Kidney (tissue), 13 donors: ENCODE measurements at regions not wholly inside any gene's neighbourhood (a gene's known extent, or its start where the extent isn't known, plus 50 kb on each side); places are given as distances from the start of the nearest gene placed in this dataset.

Experiments used
- DNase-seq, 5 donors: peaks; one replicate each; pipeline ENCODE4 v3.0.0-alpha.2; 2013 to 2020
- FAIRE-seq: peaks from 2 replicates; lab custom pipeline; 2012; peaks lifted over from hg19 to GRCh38; lab: Jason Lieb, UNC
- H3K27ac ChIP-seq, 2 donors: one replicate each; pipeline ENCODE4 v1.7.0; 2013; ENCODE audit warnings: low read depth in 2 of 2, low read length in 2 of 2, inconsistent platforms in 1 of 2
- H3K27me3 ChIP-seq: one replicate; pipeline ENCODE4 v1.7.1; 2013; ENCODE audit warnings: low read length, inconsistent platforms; ENCODE audit not compliant: control insufficient read depth, insufficient read depth
- H3K36me3 ChIP-seq, 3 donors: one replicate each; pipeline versions ENCODE4 v1.7.0 to v1.7.1; 2013; ENCODE audit warnings: low read length in 3 of 3, control low read depth in 1 of 3, inconsistent platforms in 1 of 3; ENCODE audit not compliant: insufficient read depth in 3 of 3, control insufficient read depth in 2 of 3
- H3K4me1 ChIP-seq, 3 donors: one replicate each; pipeline versions ENCODE4 v1.7.0 to v1.7.1; 2013; ENCODE audit warnings: low read length in 3 of 3, inconsistent platforms in 1 of 3, low read depth in 1 of 3; ENCODE audit not compliant: control insufficient read depth in 2 of 3, insufficient read depth in 2 of 3
- H3K4me3 ChIP-seq, 3 donors: one replicate each; pipeline versions ENCODE4 v1.7.0 to v1.8.1; 2013; ENCODE audit warnings: low read length in 3 of 3, control low read depth in 1 of 3, inconsistent platforms in 1 of 3
- H3K9ac ChIP-seq, 3 donors: one replicate each; pipeline versions ENCODE4 v1.7.0 to v1.7.1; 2013; ENCODE audit warnings: low read length in 3 of 3, control low read depth in 1 of 3, inconsistent platforms in 1 of 3
- H3K9me3 ChIP-seq, 3 donors: one replicate each; pipeline versions ENCODE4 v1.7.0 to v1.7.1; 2013; ENCODE audit warnings: low read length in 3 of 3, control low read depth in 1 of 3, inconsistent platforms in 1 of 3; ENCODE audit not compliant: control insufficient read depth in 2 of 3, insufficient read depth in 1 of 3
- intact Hi-C: fragments of 100-400 bp; cut with DNase I; formaldehyde crosslinking; loops from one replicate; pipeline ENCODE4 v1.11.1; 2022
- TF ChIP-seq, protein P1 (sequence below): IDR thresholded peaks from 3 replicates; pipeline ENCODE4 v1.5.1; 2012; ENCODE audit warnings: mild to moderate bottlenecking, moderate library complexity, borderline replicate concordance; ENCODE audit not compliant: insufficient read depth; ENCODE audit errors: extremely low read depth
- donor health status: control.
- donor health status: control.
- donor health status: control.
- donor health status: control.
- donor health status: control.
- donor health status: DM: yes; HTN: yes; CAD: no.
- donor health status: Normal renal cell carcinoma (clear cell type).

DNA sequence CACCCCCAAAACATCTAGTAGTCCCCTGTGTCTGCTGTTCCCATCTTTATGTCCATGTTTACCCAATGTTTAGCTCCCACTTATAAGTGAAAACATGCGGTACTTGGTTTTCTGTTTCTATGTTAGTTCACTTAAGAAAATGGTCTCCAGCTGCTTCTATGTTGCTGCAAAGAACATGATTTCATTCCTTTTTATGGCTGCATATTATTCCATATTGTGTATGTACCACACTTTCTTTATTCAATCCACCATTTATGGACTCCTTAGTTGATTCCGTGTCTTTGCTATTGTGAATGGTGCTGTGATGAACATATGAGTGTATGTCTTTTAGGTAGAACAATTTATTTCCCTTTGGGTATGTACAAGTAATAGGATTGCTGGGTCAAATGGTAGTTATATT lies 51.2 kb downstream of the GRK7 start:
- no peak for FAIRE-seq
- TF ChIP-seq, protein P1, sequence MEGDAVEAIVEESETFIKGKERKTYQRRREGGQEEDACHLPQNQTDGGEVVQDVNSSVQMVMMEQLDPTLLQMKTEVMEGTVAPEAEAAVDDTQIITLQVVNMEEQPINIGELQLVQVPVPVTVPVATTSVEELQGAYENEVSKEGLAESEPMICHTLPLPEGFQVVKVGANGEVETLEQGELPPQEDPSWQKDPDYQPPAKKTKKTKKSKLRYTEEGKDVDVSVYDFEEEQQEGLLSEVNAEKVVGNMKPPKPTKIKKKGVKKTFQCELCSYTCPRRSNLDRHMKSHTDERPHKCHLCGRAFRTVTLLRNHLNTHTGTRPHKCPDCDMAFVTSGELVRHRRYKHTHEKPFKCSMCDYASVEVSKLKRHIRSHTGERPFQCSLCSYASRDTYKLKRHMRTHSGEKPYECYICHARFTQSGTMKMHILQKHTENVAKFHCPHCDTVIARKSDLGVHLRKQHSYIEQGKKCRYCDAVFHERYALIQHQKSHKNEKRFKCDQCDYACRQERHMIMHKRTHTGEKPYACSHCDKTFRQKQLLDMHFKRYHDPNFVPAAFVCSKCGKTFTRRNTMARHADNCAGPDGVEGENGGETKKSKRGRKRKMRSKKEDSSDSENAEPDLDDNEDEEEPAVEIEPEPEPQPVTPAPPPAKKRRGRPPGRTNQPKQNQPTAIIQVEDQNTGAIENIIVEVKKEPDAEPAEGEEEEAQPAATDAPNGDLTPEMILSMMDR: no peak
- Histone ChIP-seq H3K9me3 (peaks cover 0 to 3% (median 0%) of the 10 kb centered on the region in 3 donors), H3K4me3 (no peak overlapping the region), H3K27me3 (no peaks in the 10 kb centered on the region), H3K27ac (no peak overlapping the region), H3K9ac (no peak overlapping the region), H3K4me1 (no peaks in the 10 kb centered on the region), H3K36me3 (no peaks in the 10 kb centered on the region)
- DNase-seq: no peak
- intact Hi-C loops: no loop called here

- no peak for FAIRE-seq
- no peaks in the 10 kb centered on the region for H3K4me1 ChIP-seq
Measured at GRCh38 chr3:141815667-141816066, 52.5 kb downstream of the GRK7 start.

DNA sequence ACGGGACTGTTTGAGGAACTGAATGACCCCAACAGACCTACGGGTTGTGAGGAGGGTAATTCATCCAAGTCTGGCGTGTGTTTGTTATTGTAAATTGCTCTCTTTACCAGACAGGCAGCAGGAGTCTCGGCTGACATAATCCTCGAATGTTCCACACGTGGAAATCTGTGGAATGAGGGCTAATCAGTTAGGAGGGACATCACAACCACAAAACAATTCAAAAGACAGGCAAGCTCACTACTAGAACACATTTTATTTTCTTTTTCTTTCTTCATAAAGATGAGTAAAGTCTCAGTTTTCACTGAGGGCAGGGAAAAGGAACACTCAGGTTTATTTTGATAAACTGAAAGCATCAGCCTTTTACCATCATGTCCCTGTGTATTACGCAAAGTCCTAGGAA lies 53.8 kb downstream of the GRK7 start:
- H3K27me3 ChIP-seq: no peaks in the 10 kb centered on the region
- no peaks in the 10 kb centered on the region for H3K4me1 ChIP-seq
- H3K4me3 ChIP-seq: no peak overlapping the region
- TF ChIP-seq, protein P1: no peak
- peaks cover 0 to 3% (median 0%) of the 10 kb centered on the region in 3 donors for H3K9me3 ChIP-seq
- H3K9ac ChIP-seq: no peak overlapping the region
- DNase-seq (peak in 1 of 5 donors; percentile 15), FAIRE-seq (no peak)
- no peak overlapping the region for H3K27ac ChIP-seq
- H3K36me3 ChIP-seq: no peaks in the 10 kb centered on the region
- intact Hi-C loops: no loop called here

More at GRCh38 chr3:141815667-141816066, 52.5 kb downstream of the GRK7 start:
- Histone ChIP-seq H3K27me3 (no peaks in the 10 kb centered on the region), H3K4me3 (no peak overlapping the region), H3K27ac (no peak overlapping the region), H3K36me3 (no peaks in the 10 kb centered on the region), H3K9ac (no peak overlapping the region), H3K9me3 (peaks cover 0 to 3% (median 0%) of the 10 kb centered on the region in 3 donors)
- TF ChIP-seq, protein P1: no peak
- DNase-seq: no peak
- intact Hi-C loops: no loop called here
